Thyroid gland (tissue), 4 donors: ENCODE measurements at regions not wholly inside any gene's neighbourhood (a gene's known extent, or its start where the extent isn't known, plus 50 kb on each side); places are given as distances from the start of the nearest gene placed in this dataset.

Source experiments
- DNase-seq, 2 donors: peaks; one replicate each; pipeline ENCODE4 v3.0.0-alpha.2; 2019
- H3K27ac ChIP-seq, 3 donors: fragments of 200-600 bp; sonication (generic); 1 replicate in 2 of 3; 2 replicates in 1 of 3; pipeline ENCODE4 v1.5.1; 2016 to 2019; ENCODE audit warnings: mild to moderate bottlenecking in 1 of 3, moderate library complexity in 1 of 3
- H3K27me3 ChIP-seq: fragments of 200-600 bp; sonication (generic); one replicate; pipeline ENCODE4 v1.5.1; 2019
- H3K36me3 ChIP-seq, 2 donors: fragments of 200-600 bp; sonication (generic); one replicate each; pipeline ENCODE4 v1.5.1; 2016 to 2019
- H3K4me1 ChIP-seq, 2 donors: fragments of 200-600 bp; sonication (generic); one replicate each; pipeline ENCODE4 v1.5.1; 2017 to 2019
- H3K4me3 ChIP-seq, 3 donors: fragments of 200-600 bp; sonication (generic); replicated peaks in 1 of 3; 1 replicate in 2 of 3; 2 replicates in 1 of 3; pipeline ENCODE4 v1.5.1; 2016; ENCODE audit warnings: mild to moderate bottlenecking in 1 of 3
- H3K9me3 ChIP-seq: fragments of 200-600 bp; sonication (generic); one replicate; pipeline ENCODE4 v1.5.1; 2017
- CTCF ChIP-seq, 6 experiments: fragments of 200-600 bp in 3 of 6; fragments of 450-650 bp in 3 of 6; sonication (generic) in 3 of 6; IDR thresholded peaks; one replicate each; pipeline ENCODE4 v1.5.1; 2016 to 2019; ENCODE audit warnings: antibody characterized with exemption in 6 of 6, mild to moderate bottlenecking in 2 of 6, inconsistent platforms in 1 of 6, moderate library complexity in 1 of 6
- POLR2A ChIP-seq, 2 donors: fragments of 450-650 bp; IDR thresholded peaks; one replicate each; pipeline ENCODE4 v1.6.1; 2017; ENCODE audit warnings: antibody characterized with exemption in 2 of 2, mild to moderate bottlenecking in 2 of 2, moderate library complexity in 1 of 2
- WGBS, 2 donors: methylation state at CpG; one replicate each; pipeline ENCODE4 v1.1.5; 2017; 5-methylcytosine and 5-hydroxymethylcytosine counted together
- intact Hi-C: fragments of 100-400 bp; cut with DNase I; formaldehyde crosslinking; loops from one replicate; pipeline ENCODE4 v1.15.1; 2023

GRCh38 chr14:38718519-38718918 is 384.5 kb downstream of the SEC23A start:
- Histone ChIP-seq H3K27me3 (no peaks in the 10 kb centered on the region), H3K36me3 (no peaks in the 10 kb centered on the region), H3K9me3 (no peaks in the 10 kb centered on the region), H3K4me3 (no peak overlapping the region), H3K27ac (peak overlapping the region in 2 of 3 donors; percentile 25 to 93), H3K4me1 (peaks cover 22% of the 10 kb centered on the region in 2 donors)
- intact Hi-C loops = no loop called here
- DNase-seq = no peak
- TF ChIP-seq POLR2A (IDR thresholded peaks at IDR 0.05) (no peak), CTCF (IDR thresholded peaks at IDR 0.05) (no peak)
- 20 to 22% methylated on average over 2 of the region's 2 CpGs for WGBS, 2 donors

GRCh38 chr14:38716926-38717325 is 386.1 kb downstream of the SEC23A start:
- Histone ChIP-seq H3K27me3 (no peaks in the 10 kb centered on the region), H3K4me3 (no peak overlapping the region), H3K4me1 (peaks cover 21 to 22% of the 10 kb centered on the region in 2 donors), H3K9me3 (no peaks in the 10 kb centered on the region), H3K27ac (peak overlapping the region; percentile 66 to 93 (median 75)), H3K36me3 (no peaks in the 10 kb centered on the region)
- WGBS, 2 donors = 15 to 26% methylated on average over 3 of the region's 3 CpGs
- TF ChIP-seq POLR2A (IDR thresholded peaks at IDR 0.05) = no peak
- no peak for TF ChIP-seq CTCF (IDR thresholded peaks at IDR 0.05)
- intact Hi-C loops = no loop called here
- peak; percentile 64 to 68 for DNase-seq

GRCh38 chr14:38710881-38711280 is 392.2 kb downstream of the SEC23A start:
- no peak for TF ChIP-seq POLR2A (IDR thresholded peaks at IDR 0.05)
- no peak for TF ChIP-seq CTCF (IDR thresholded peaks at IDR 0.05)
- 49 to 72% methylated on average over 3 of the region's 3 CpGs for WGBS, 2 donors

GRCh38 chr14:38710196-38710595 is 392.8 kb downstream of the SEC23A start:
- no peaks in the 10 kb centered on the region for H3K27me3 ChIP-seq
- DNase-seq = no peak
- no peaks in the 10 kb centered on the region for H3K4me1 ChIP-seq
- no peaks in the 10 kb centered on the region for H3K36me3 ChIP-seq
- no peaks in the 10 kb centered on the region for H3K9me3 ChIP-seq
- TF ChIP-seq POLR2A (IDR thresholded peaks at IDR 0.05) (no peak), CTCF (IDR thresholded peaks at IDR 0.05) (no peak)
- H3K4me3 ChIP-seq = no peak overlapping the region
- intact Hi-C loops = no loop called here
- H3K27ac ChIP-seq = no peak overlapping the region
- WGBS, 2 donors = 92 to 97% methylated on average over 6 of the region's 6 CpGs

More at GRCh38 chr14:38710881-38711280, 392.2 kb downstream of the SEC23A start:
- no peak for DNase-seq
- Histone ChIP-seq H3K27ac (no peak overlapping the region), H3K9me3 (no peaks in the 10 kb centered on the region), H3K27me3 (no peaks in the 10 kb centered on the region), H3K4me3 (no peak overlapping the region), H3K36me3 (no peaks in the 10 kb centered on the region), H3K4me1 (no peaks in the 10 kb centered on the region)
- intact Hi-C loops = no loop called here

- no peak overlapping the region for H3K4me3 ChIP-seq
- H3K27me3 ChIP-seq = no peaks in the 10 kb centered on the region
- no peaks in the 10 kb centered on the region for H3K4me1 ChIP-seq
- H3K27ac ChIP-seq = no peak overlapping the region
- H3K9me3 ChIP-seq = no peaks in the 10 kb centered on the region
- intact Hi-C loops = no loop called here
- WGBS, 2 donors = 92% methylated on average over 5 of the region's 5 CpGs
- TF ChIP-seq POLR2A (IDR thresholded peaks at IDR 0.05) (no peak), CTCF (IDR thresholded peaks at IDR 0.05) (no peak)
- DNase-seq = no peak
- H3K36me3 ChIP-seq = no peaks in the 10 kb centered on the region
These were observed 397.8 kb downstream of the SEC23A start for GRCh38 chr14:38705220-38705619.
